DND-41 (cell line): ENCODE measurements at regions not wholly inside any gene's neighbourhood (a gene's known extent, or its start where the extent isn't known, plus 50 kb on each side); places are given as distances from the start of the nearest gene placed in this dataset.
A peak's percentile ranks its signal among the peaks of the same experiment; 100 is the strongest.

Source experiments
- ATAC-seq: fragments of 200-7000 bp; cut with Tn5 transposase; 3 replicates; pipeline ENCODE4 v1.9.1; 2021; ENCODE audit warnings: low read depth; ENCODE audit not compliant: insufficient read depth
- DNase-seq: peaks from one replicate; pipeline ENCODE4 v3.0.0-alpha.2; 2020
- H2AFZ ChIP-seq: 2 replicates; pipeline ENCODE4 v1.6.0; 2012; ENCODE audit warnings: low read depth, low read length
- H3K27ac ChIP-seq: 2 replicates; pipeline ENCODE4 v1.5.1; 2012; ENCODE audit warnings: low read length, inconsistent platforms
- H3K27me3 ChIP-seq: fragments of 200-600 bp; sonication (generic); 2 replicates; pipeline ENCODE4 v1.6.0; 2012; ENCODE audit warnings: low read length, mild to moderate bottlenecking, inconsistent platforms; ENCODE audit not compliant: insufficient read depth, poor library complexity
- H3K36me3 ChIP-seq: 2 replicates; pipeline ENCODE4 v1.5.1; 2012; ENCODE audit warnings: low read length, inconsistent platforms; ENCODE audit not compliant: insufficient read depth
- H3K4me1 ChIP-seq: 2 replicates; pipeline ENCODE4 v1.5.1; 2012; ENCODE audit warnings: mild to moderate bottlenecking, low read length; ENCODE audit not compliant: insufficient read depth
- H3K4me2 ChIP-seq: 2 replicates; pipeline ENCODE4 v1.6.0; 2012; ENCODE audit warnings: mild to moderate bottlenecking, moderate library complexity, low read length, inconsistent platforms; ENCODE audit not compliant: insufficient read depth
- H3K4me3 ChIP-seq, 2 experiments: fragments of 200-600 bp in 1 of 2; shearing (Covaris generic) in 1 of 2; 2 replicates each; pipeline ENCODE4 v1.5.1; 2012 to 2016; ENCODE audit warnings: inconsistent platforms in 2 of 2, low read length in 2 of 2, mild to moderate bottlenecking in 2 of 2, low read depth in 1 of 2, moderate library complexity in 1 of 2
- H3K79me2 ChIP-seq: 2 replicates; pipeline ENCODE4 v1.6.0; 2012; ENCODE audit warnings: low read length, inconsistent platforms; ENCODE audit not compliant: insufficient read depth
- H3K9ac ChIP-seq: 2 replicates; pipeline ENCODE4 v1.6.0; 2012; ENCODE audit warnings: low read depth, mild to moderate bottlenecking, inconsistent platforms, low read length, moderate library complexity
- H3K9me3 ChIP-seq: 2 replicates; pipeline ENCODE4 v1.5.1; 2012; ENCODE audit warnings: low read length, moderate library complexity, mild to moderate bottlenecking, inconsistent platforms; ENCODE audit not compliant: insufficient read depth, severe bottlenecking
- H4K20me1 ChIP-seq: 2 replicates; pipeline ENCODE4 v1.6.0; 2012; ENCODE audit warnings: low read length; ENCODE audit not compliant: insufficient read depth
- EZH2 ChIP-seq: IDR thresholded peaks from 3 replicates; pipeline ENCODE4 v1.6.1; 2012; ENCODE audit warnings: borderline replicate concordance, low read depth, mild to moderate bottlenecking, moderate library complexity, low read length, inconsistent platforms; ENCODE audit not compliant: severe bottlenecking
- TF ChIP-seq, protein P1 (sequence below): IDR thresholded peaks from 2 replicates; pipeline ENCODE4 v1.5.1; 2012; ENCODE audit warnings: borderline replicate concordance, low read length, moderate library complexity, mild to moderate bottlenecking; ENCODE audit not compliant: poor library complexity, severe bottlenecking; ENCODE audit errors: extremely low read depth

DNA sequence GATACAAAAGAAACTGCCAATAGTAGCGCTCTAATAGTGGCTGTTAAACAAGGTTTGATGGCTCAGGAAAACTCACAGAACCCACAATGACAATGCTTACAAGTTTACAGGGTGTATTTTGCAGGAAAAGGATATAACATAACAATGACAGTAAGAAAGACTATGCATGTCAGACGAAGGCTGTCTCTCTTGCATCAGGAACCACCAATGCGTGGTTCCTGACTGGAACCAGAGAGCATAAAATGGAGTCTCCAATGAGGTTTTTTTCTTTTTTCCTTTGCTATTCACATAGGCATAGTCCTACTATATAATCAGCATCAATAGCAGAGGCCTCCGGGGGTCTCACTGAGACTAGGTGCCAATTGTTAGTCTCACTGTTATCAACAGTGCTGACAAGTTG, 120.4 kb upstream of the STEAP1 start:
- Histone ChIP-seq H2AFZ (no peak overlapping the region), H3K79me2 (no peaks in the 10 kb centered on the region), H3K9me3 (no peaks in the 10 kb centered on the region), H3K27ac (no peak overlapping the region), H3K27me3 (no peaks in the 10 kb centered on the region), H3K4me1 (no peaks in the 10 kb centered on the region), H4K20me1 (no peaks in the 10 kb centered on the region), H3K9ac (no peak overlapping the region), H3K36me3 (no peaks in the 10 kb centered on the region), H3K4me3 (no peak overlapping the region), H3K4me2 (no peak overlapping the region)
- TF ChIP-seq, protein P1, sequence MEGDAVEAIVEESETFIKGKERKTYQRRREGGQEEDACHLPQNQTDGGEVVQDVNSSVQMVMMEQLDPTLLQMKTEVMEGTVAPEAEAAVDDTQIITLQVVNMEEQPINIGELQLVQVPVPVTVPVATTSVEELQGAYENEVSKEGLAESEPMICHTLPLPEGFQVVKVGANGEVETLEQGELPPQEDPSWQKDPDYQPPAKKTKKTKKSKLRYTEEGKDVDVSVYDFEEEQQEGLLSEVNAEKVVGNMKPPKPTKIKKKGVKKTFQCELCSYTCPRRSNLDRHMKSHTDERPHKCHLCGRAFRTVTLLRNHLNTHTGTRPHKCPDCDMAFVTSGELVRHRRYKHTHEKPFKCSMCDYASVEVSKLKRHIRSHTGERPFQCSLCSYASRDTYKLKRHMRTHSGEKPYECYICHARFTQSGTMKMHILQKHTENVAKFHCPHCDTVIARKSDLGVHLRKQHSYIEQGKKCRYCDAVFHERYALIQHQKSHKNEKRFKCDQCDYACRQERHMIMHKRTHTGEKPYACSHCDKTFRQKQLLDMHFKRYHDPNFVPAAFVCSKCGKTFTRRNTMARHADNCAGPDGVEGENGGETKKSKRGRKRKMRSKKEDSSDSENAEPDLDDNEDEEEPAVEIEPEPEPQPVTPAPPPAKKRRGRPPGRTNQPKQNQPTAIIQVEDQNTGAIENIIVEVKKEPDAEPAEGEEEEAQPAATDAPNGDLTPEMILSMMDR = no peak
- TF ChIP-seq EZH2 = no peak
- ATAC-seq (no peak), DNase-seq (no peak)

DNA sequence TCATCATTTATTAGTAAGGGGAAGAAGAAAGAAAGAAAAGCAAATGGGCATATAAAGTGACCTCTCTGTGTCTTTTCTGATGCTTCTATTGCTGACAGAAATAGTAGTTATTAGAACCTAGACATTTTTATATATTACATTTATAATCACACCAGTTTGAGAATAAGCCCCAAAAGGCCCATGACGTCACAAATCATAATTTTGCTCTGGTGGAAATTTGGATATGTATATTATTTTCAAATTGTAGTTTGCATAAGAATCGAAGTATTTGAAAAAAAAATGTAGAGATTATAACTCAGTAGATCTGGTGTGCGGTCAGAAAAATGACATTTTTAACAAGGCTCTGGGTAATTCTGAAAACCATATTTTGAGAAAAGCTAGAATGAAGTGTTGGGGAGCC, 101.2 kb upstream of the STEAP1 start:
- no peaks in the 10 kb centered on the region for H3K79me2 ChIP-seq
- ATAC-seq = no peak
- no peak for DNase-seq
- H4K20me1 ChIP-seq = no peaks in the 10 kb centered on the region
- no peak overlapping the region for H3K4me3 ChIP-seq
- no peak overlapping the region for H3K4me2 ChIP-seq
- H3K36me3 ChIP-seq = no peaks in the 10 kb centered on the region
- H3K9me3 ChIP-seq = peaks cover 2% of the 10 kb centered on the region
- TF ChIP-seq, protein P1 = no peak
- no peak for TF ChIP-seq EZH2
- no peaks in the 10 kb centered on the region for H3K27me3 ChIP-seq
- no peaks in the 10 kb centered on the region for H3K4me1 ChIP-seq
- H3K27ac ChIP-seq = no peak overlapping the region
- H3K9ac ChIP-seq = no peak overlapping the region
- H2AFZ ChIP-seq = no peak overlapping the region

DNA sequence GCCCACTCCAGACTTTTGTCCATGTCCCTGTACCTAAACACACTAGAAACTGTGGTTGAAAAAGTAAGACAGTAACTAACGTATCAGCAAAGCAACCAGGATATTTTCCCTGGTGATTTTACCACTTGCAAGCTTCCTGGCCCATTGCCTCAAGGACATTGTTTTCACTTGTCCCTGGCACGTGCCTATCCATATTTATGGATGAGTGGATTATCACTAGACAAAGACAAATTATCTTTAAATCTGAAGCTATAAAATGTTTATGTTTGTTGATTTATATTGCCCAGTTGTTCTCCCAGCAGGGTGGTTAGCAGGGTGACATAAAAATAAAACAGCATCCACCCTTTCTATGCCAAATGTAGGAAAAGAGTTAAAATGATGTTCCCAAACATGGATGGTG, 93.2 kb upstream of the STEAP1 start:
- TF ChIP-seq EZH2 = no peak
- TF ChIP-seq, protein P1 = no peak

DNA sequence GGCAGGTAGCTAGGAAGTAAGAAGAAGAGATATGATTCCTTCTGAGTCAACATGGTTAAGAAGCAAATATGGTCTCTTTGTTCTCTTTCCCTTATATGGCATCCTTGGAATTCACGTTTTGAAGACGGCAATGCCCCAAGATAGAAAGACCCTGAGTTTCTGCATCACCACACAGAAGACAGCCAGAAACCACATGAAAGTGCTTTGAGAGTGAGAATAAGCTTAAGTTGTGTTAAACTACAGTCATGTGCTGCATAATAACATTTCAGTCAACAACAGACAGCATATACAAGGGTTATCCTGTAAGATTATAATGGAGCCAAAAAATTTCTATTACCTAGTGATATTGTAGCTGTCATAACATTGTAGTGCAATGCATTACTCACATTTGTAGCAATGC, 89.9 kb upstream of the STEAP1 start:
- Histone ChIP-seq H3K36me3 (no peaks in the 10 kb centered on the region), H3K9me3 (no peaks in the 10 kb centered on the region), H3K4me2 (no peak overlapping the region), H3K79me2 (no peaks in the 10 kb centered on the region), H3K27ac (no peak overlapping the region), H3K4me3 (no peak overlapping the region), H3K27me3 (no peaks in the 10 kb centered on the region), H2AFZ (no peak overlapping the region), H3K9ac (no peak overlapping the region), H4K20me1 (no peaks in the 10 kb centered on the region), H3K4me1 (no peaks in the 10 kb centered on the region)
- TF ChIP-seq EZH2 = no peak
- TF ChIP-seq, protein P1 = no peak
- no peak for DNase-seq
- ATAC-seq = peak; percentile 69

More for the DNA sequence above, 93.2 kb upstream of the STEAP1 start:
- H3K36me3 ChIP-seq = no peaks in the 10 kb centered on the region
- H3K9ac ChIP-seq = no peak overlapping the region
- H2AFZ ChIP-seq = no peak overlapping the region
- no peaks in the 10 kb centered on the region for H4K20me1 ChIP-seq
- no peak overlapping the region for H3K4me3 ChIP-seq
- no peak overlapping the region for H3K4me2 ChIP-seq
- ATAC-seq = no peak
- no peak for DNase-seq
- H3K27ac ChIP-seq = no peak overlapping the region
- H3K27me3 ChIP-seq = no peaks in the 10 kb centered on the region
- H3K4me1 ChIP-seq = no peaks in the 10 kb centered on the region
- peaks cover 2% of the 10 kb centered on the region for H3K9me3 ChIP-seq
- no peaks in the 10 kb centered on the region for H3K79me2 ChIP-seq
